NCI-H2227 (cell line): ENCODE measurements at regions not wholly inside any gene's neighbourhood (a gene's known extent, or its start where the extent isn't known, plus 50 kb on each side); places are given as distances from the start of the nearest gene placed in this dataset.
"Not testable (repeated sequence)": the region's sequence is repeated elsewhere in the genome, so short reads cannot be mapped to it uniquely, and the experiment has no call there.

Experiments
- DNase-seq: peaks from one replicate; lab custom pipeline; 2025; ENCODE audit not compliant: unreplicated experiment; lab: John Stamatoyannopoulos, UW

- no peak for DNase-seq
These were observed 224.2 kb upstream of the SYNCRIP start for GRCh38 chr6:85866758-85867401.

DNA sequence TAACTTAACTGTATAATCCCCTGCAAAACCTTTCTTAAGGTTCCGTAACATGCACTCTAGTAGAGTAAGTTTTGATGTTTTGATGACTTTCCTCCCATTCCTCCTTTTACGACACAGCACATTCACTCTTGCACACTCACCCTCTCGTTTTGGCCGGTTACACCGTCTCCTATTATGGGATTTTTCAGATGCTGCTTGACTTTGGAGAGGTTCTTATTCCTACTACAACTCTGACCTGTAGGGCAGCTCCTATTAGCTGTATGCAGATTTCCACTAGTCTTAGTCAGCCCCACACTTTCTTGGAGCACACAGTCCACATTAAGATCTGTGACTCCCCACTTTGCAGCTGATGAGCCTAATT lies 223.7 kb upstream of the SYNCRIP start:
- no peak for DNase-seq

DNA sequence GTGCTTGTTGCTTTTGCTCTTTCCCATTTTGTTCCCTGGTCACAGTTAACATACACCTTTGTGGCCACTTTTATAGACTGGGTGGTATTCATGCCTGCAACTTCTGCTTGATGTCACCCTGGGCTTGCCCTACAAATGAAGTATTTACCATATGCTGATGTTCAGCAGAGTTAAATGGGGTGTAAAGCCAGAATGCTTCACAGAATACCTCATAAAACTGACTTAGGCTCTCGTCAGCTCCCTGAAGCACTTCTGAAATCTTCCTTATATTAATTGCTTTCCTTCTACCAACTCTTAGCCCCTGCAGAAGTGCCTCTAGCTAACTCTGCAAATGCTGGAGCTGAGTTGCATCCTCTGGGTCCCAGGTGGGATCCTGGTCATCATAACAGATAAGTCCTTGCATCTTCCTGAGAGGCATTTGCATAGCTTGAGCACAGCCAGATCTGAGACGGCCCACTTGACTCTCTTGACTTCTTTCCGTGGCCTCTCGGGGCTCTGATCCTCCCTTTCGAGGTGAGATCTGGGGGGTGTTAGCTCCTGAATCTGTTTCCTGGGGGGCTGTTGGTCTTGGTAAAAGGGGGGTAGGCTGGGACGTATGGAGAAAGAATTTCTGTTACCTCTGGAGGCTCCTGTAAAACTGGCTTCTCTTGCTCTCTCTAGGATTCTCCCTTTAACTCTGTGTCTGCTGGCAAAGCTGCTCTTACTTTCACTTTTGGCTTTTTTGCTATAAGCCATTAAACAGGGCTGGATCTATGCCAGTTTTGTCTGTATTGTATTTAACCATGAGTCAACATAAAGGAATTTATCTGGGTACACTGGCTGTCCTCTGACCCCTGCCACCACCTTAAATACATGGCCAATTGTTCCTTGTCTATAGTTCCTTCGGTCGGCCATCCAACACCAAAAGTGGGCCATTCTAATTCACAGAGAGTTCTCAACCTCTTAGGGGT lies 223.0 kb upstream of the SYNCRIP start:
- DNase-seq = no peak

GRCh38 chr6:85864453-85865401 lies 222.0 kb upstream of the SYNCRIP start:
- DNase-seq = no peak

GRCh38 chr6:85856235-85856634 lies 213.5 kb upstream of the SYNCRIP start:
- DNase-seq = no peak

GRCh38 chr6:85838351-85839119 lies 195.8 kb upstream of the SYNCRIP start:
- not testable (repeated sequence) for DNase-seq

DNA sequence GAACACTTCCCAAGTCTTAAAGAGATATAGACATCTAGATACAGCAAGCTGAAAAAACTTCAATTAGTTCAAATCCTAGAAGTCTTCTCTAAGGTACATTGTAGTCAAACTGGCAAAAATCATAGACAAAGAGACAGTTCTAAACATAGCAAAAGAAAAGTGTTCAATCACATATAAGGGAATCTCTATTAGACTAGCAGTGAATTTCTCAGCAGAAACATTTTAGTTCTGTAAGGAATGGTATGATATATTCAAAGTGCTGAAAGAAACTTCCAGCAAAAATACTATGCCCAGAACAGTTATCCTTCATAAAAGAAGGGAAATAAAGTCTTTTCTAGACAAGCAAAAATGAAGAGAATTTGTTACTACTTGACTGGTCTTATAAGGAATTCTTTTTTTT lies 186.3 kb upstream of the SYNCRIP start:
- DNase-seq = no peak

GRCh38 chr6:85826997-85827396 lies 184.3 kb upstream of the SYNCRIP start:
- DNase-seq = no peak

DNA sequence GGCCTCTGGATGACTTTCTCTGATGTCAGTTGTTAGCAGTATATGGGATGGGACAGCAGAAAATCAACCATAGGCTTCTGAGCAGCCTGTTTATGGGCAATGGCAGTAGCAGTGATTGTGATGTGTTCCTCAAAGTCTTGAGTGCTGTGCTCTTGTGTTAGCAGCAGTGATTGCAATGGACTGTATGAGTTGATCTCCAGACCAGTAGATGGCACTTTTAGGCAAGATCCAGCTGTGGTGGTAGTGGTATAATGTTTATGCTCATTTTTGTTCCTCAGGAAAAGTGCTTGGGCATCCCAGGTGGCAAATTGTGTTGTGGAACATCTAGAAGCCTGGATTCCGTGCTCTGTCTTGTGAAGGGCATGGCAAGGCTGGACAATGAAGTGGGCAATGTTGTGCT lies 181.6 kb upstream of the SYNCRIP start:
- no peak for DNase-seq

DNA sequence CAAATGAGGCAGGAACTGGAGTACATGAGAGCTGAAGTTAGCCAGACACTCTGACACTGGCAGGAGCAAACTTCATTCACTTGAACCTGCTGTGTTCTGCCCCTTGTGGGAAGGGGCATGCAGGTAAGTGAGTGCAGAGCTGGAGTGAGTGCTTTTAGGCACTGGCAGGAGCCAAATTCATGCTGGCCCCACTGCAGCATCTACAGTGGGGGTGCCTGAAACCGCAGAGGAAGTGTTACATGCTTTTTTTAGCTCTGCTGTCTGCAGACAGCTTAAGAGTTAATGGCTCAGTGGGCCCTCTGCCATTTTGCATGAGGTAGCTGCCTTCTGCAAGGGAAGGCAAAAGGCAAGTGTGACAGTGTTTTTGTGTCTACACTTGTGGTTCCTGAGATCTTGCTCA lies 167.9 kb upstream of the SYNCRIP start:
- no peak for DNase-seq

DNA sequence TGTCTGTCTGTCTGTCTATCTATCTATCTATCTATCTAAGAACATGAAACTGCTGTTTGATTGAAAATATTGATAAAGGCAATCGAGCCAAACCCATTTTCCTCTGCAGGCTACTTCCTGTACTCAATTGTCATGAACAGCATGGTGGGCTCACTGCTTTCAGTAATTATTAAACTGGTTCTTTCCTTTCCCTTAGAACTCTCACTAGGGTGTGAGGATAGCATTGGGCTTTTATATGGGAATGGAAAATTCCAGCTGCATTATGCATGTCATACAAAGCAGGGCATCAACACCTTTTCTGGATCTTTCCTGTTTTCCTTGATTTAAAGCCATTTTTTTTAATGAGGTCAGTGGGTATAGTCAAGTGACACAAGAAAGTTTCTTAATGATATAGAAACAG lies 161.0 kb upstream of the SYNCRIP start:
- no peak for DNase-seq

- DNase-seq = no peak
These were observed 159.5 kb upstream of the SYNCRIP start for GRCh38 chr6:85802162-85802561.

DNA sequence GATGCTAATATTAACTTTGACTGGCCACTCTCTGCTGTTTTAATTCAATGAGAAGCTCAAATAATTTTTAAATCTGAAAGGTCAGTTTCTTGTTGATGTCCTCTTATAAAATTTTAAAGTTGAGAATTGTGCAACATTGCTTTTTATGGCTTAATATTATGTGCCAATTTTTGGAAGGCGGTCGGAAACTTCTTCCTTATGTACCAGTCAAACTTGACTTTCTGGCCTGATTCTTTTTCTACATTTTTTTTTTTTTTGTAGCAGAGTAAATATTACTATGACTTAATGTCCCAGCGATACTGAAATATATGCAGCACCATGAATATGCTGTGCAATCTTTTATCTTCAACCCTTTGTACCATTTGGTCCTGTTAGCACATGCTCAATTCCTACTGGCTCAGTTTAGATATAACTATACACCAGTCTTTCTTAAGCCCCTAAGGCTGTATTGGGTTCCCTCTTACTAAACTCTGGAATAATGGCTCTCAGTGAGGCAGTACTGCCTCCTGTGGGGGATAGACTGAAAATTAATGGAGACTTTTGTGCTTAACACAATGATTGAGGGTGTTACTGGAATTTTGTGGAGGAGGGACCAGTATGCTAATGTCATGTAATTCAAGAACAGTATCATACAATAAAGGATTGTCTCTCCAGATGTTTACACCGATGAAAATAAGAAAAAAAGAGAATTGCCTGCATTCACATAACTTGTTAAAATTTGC lies 156.4 kb upstream of the SYNCRIP start:
- DNase-seq = no peak

DNA sequence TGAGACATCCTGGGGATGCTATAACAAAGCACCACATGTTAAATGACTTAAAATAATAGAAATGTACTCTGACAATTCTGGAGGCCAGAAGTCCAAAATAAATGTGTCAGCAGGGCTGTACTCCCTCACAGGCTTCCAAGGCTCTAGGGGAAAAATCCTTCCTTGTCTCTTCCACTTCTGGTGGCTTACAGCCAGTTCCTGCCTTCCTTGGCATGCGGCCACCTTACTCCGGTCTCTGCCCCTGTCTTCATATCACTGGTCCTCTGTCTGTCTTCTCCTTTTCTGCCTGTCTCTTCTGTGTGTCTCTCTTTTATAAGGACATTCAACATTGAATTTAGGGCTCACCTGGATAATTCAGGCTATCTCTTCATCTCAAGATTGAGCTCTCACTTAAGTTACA lies 155.3 kb upstream of the SYNCRIP start:
- no peak for DNase-seq

- DNase-seq = no peak
These were observed 153.3 kb upstream of the SYNCRIP start for GRCh38 chr6:85795945-85796344.

DNA sequence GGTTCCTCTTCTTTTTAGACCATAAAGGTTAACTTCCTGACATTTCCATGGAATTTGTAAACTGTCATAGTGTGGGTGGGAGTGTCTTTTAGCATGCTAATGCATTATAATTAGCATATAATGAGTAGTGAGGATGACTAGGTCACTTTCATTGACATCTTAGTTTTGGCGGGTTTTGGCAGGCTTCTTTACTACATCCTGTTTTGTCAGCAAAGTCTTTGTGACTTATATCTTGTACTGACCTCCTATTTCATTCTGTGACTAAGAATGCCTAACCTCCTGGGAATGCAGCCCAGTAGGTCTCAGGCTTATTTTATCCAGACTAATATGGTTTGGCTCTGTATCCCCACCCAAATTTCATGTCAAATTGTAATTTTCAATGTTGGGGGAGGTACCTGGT lies 149.6 kb upstream of the SYNCRIP start:
- DNase-seq = no peak

GRCh38 chr6:85775883-85776282 lies 133.2 kb upstream of the SYNCRIP start:
- DNase-seq = no peak

DNA sequence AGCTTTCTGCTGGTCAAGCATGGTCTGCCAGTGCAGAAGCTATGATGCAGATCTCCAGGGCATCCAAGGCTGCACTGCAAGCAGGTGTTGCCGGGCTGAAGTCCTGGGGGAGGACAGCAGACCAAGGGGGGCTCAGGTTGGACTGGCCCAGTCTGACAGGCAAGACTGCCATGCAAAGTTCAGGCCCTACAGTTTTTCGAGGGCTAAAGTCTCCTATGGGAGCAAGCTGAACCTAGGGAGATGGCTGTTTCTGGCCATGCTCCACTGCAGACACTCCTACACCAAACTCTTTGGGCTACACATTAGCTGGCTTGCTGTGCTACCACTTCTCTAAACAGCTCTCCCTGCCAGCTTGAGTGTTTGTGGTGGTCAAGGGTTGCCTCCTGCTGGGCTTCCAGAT lies 130.0 kb upstream of the SYNCRIP start:
- DNase-seq = no peak

DNA sequence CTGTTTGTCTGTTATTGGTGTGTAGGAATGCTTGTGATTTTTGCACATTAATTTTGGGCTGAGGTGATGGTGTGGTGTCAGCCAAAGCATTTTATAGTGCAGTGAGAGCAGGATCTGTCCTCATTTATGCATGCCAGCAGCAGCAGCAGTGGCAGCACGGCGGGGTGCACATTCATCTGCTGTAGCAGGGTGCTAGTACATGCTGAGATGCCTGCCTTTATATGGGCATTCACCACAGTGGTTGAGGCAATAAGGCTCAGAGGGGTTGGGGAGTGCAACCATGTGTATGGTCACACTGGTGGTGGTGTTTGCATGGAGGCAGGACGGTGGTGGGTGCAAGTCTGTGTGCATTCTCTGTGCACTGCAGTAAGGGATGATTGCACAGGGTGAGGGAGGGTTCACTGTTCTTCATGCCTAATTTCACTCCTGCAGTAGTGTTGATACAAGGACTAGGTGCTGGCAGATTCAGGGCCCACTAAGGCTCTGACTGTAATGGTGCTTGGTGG lies 129.3 kb upstream of the SYNCRIP start:
- no peak for DNase-seq

DNA sequence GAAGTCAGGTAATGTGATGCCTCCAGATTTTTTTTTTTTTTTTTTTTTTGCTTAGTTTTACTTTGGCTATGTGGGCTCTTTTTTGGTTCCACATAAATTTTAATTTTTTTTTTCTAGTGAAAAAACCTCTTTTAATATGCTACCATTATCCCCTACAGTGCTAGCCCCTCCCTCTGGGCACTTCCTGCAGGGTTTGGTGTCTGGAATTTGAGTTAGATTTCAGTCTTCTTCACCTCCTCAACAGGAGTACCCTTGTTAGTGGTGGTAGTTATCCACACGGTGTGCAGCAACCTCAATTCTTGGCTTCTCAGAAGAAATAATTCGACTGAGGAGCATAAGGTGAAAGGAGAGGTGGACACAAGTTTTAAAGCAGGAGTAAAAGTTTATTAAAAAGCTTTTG lies 128.8 kb upstream of the SYNCRIP start:
- no peak for DNase-seq
